HCT116 (cell line): ENCODE measurements at regions not wholly inside any gene's neighbourhood (a gene's known extent, or its start where the extent isn't known, plus 50 kb on each side); places are given as distances from the start of the nearest gene placed in this dataset.

Experiments
- EGR1 ChIP-seq: IDR thresholded peaks from 2 replicates; pipeline ENCODE4 v1.6.1; 2012; ENCODE audit warnings: low read depth
- POLR2AphosphoS5 ChIP-seq: IDR thresholded peaks from 2 replicates; pipeline ENCODE4 v1.6.1; 2011; ENCODE audit warnings: mild to moderate bottlenecking, low read depth, low read length, moderate library complexity

GRCh38 chrX:35617836-35618235 lies 180.3 kb upstream of the MAGEB16 start:
- no peak for TF ChIP-seq EGR1
- TF ChIP-seq POLR2AphosphoS5 = no peak
